ENCODE measurements at regions not wholly inside any gene's neighbourhood (a gene's known extent, or its start where the extent isn't known, plus 50 kb on each side); places are given as distances from the start of the nearest gene placed in this dataset.

GRCh38 chr20:4335722-4336121 is 86.6 kb upstream of the ADRA1D start:
- TF ChIP-seq, protein P1, sequence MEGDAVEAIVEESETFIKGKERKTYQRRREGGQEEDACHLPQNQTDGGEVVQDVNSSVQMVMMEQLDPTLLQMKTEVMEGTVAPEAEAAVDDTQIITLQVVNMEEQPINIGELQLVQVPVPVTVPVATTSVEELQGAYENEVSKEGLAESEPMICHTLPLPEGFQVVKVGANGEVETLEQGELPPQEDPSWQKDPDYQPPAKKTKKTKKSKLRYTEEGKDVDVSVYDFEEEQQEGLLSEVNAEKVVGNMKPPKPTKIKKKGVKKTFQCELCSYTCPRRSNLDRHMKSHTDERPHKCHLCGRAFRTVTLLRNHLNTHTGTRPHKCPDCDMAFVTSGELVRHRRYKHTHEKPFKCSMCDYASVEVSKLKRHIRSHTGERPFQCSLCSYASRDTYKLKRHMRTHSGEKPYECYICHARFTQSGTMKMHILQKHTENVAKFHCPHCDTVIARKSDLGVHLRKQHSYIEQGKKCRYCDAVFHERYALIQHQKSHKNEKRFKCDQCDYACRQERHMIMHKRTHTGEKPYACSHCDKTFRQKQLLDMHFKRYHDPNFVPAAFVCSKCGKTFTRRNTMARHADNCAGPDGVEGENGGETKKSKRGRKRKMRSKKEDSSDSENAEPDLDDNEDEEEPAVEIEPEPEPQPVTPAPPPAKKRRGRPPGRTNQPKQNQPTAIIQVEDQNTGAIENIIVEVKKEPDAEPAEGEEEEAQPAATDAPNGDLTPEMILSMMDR (IDR thresholded peaks at IDR 0.05) = no peak
- no peak for TF ChIP-seq POLR2A (IDR thresholded peaks at IDR 0.05)
